SK-N-MC (cell line): ENCODE measurements at regions not wholly inside any gene's neighbourhood (a gene's known extent, or its start where the extent isn't known, plus 50 kb on each side); places are given as distances from the start of the nearest gene placed in this dataset.
"Not testable (repeated sequence)": the region's sequence is repeated elsewhere in the genome, so short reads cannot be mapped to it uniquely, and the experiment has no call there.

Experiments
- EZH2 ChIP-seq: fragments of 200-600 bp; sonication (generic); IDR thresholded peaks from one replicate; pipeline ENCODE4 v1.6.1; 2017; ENCODE audit warnings: antibody characterized with exemption
- FOXP2 ChIP-seq: optimal IDR thresholded peaks from 2 replicates; pipeline ENCODE3; 2011; ENCODE audit warnings: mild to moderate bottlenecking, moderate library complexity; ENCODE audit not compliant: insufficient read depth; ENCODE audit errors: extremely low read length, control extremely low read depth
- POLR2AphosphoS5 ChIP-seq: IDR thresholded peaks from 2 replicates; pipeline ENCODE4 v1.6.1; 2012; ENCODE audit warnings: mild to moderate bottlenecking, low read depth, low read length, borderline replicate concordance

GRCh38 chr9:79439221-79439620 is 132.5 kb upstream of the TLE4 start:
- TF ChIP-seq POLR2AphosphoS5, EZH2, FOXP2: not testable (repeated sequence)
